ENCODE measurements at regions not wholly inside any gene's neighbourhood (a gene's known extent, or its start where the extent isn't known, plus 50 kb on each side); places are given as distances from the start of the nearest gene placed in this dataset.
A peak's percentile ranks its signal among the peaks of the same experiment; 100 is the strongest.

- 0 out of 2 replicates have a peak, but pooled peaks have one; percentile 10 for TF ChIP-seq CTCF (conservative IDR thresholded peaks at IDR 0.05; ENCODE audit: low read length)
- TF ChIP-seq EZH2phosphoT487 (IDR thresholded peaks at IDR 0.05; ENCODE audit: borderline replicate concordance), result no peak
These were observed 107.3 kb upstream of the PRDX4 start for GRCh38 chrX:23559975-23560374.
